HUES48 (cell line): ENCODE measurements at regions not wholly inside any gene's neighbourhood (a gene's known extent, or its start where the extent isn't known, plus 50 kb on each side); places are given as distances from the start of the nearest gene placed in this dataset.
"Not testable (repeated sequence)": the region's sequence is repeated elsewhere in the genome, so short reads cannot be mapped to it uniquely, and the experiment has no call there.

Source experiments
- H3K27ac ChIP-seq: one replicate; pipeline ENCODE4 v1.7.0; 2013; ENCODE audit warnings: low read depth, low read length, inconsistent platforms
- H3K27me3 ChIP-seq: 2 replicates; pipeline ENCODE4 v1.6.1; 2013; ENCODE audit warnings: mild to moderate bottlenecking, low read length; ENCODE audit not compliant: control insufficient read depth, insufficient read depth
- H3K36me3 ChIP-seq: 2 replicates; pipeline ENCODE4 v1.6.1; 2013; ENCODE audit warnings: low read length; ENCODE audit not compliant: control insufficient read depth, insufficient read depth
- H3K4me1 ChIP-seq: 2 replicates; pipeline ENCODE4 v1.6.1; 2013; ENCODE audit warnings: mild to moderate bottlenecking, low read length; ENCODE audit not compliant: control insufficient read depth, insufficient read depth
- H3K4me3 ChIP-seq: 2 replicates; pipeline ENCODE4 v1.5.1; 2013; ENCODE audit warnings: mild to moderate bottlenecking, low read depth, low read length
- H3K9ac ChIP-seq: 2 replicates; pipeline ENCODE4 v1.6.1; 2013; ENCODE audit warnings: mild to moderate bottlenecking, low read depth, low read length, moderate library complexity
- H3K9me3 ChIP-seq: 2 replicates; pipeline ENCODE4 v1.6.1; 2013; ENCODE audit warnings: low read length; ENCODE audit not compliant: control insufficient read depth, insufficient read depth

DNA sequence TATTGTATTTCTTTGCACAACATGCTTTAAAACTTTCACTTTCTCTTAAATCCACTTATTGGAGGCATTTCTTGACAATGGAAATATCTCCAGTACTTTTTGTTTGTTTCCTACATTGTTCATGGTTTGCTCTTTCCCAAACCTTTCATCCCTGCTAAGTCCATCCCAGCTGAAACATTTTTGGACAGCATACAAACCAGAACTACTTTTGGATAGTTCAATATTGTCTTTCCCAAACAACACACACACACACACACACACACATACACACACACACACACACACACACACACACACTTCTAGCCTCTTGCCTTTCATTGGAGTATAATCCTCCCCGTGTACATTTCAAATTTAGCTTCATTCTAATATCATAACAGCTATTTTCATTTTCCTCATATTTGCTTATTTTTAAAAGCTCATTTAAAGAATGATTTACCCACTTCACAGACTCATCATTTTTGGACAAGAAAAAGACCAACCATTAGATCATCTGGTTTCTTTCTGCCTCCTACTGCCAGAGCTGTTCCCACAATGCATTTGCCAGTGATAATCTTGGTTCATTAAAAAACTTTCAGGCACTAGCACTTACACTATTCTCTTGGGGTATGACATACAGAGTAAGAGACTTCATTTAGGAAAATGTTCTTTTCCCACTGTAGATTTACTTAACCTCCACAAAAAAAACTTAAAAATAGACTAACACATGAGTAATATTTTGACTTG, 248.1 kb downstream of the CD109 start:
- Histone ChIP-seq H3K9me3 (no peaks in the 10 kb centered on the region), H3K27ac (no peak overlapping the region), H3K36me3 (no peaks in the 10 kb centered on the region), H3K27me3 (no peaks in the 10 kb centered on the region), H3K9ac (no peak overlapping the region), H3K4me3 (no peak overlapping the region), H3K4me1 (no peaks in the 10 kb centered on the region)

DNA sequence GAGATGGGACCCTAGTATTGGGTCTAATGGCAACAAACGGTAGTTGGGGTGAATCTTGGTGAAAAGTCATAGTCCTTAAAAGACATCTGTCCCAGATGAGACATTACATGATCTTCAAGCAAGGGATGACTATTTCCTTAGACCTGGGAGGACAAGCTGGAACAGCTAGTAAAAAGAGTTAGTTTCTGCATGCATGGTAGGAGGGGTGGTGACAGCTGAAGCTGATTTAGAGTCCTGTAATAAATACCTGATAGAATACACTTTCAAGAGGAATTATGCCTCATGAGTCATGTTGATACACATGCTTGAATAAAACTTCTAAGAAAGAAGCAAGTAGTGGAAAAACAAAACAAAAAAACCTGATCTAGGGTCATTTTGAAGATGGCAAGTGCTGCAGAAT, 247.4 kb downstream of the CD109 start:
- no peaks in the 10 kb centered on the region for H3K9me3 ChIP-seq
- no peaks in the 10 kb centered on the region for H3K4me1 ChIP-seq
- no peaks in the 10 kb centered on the region for H3K27me3 ChIP-seq
- no peak overlapping the region for H3K4me3 ChIP-seq
- no peak overlapping the region for H3K27ac ChIP-seq
- H3K9ac ChIP-seq: no peak overlapping the region
- no peaks in the 10 kb centered on the region for H3K36me3 ChIP-seq

GRCh38 chr6:73942592-73943186, 246.7 kb downstream of the CD109 start:
- H3K27ac ChIP-seq: no peak overlapping the region
- H3K27me3 ChIP-seq: no peaks in the 10 kb centered on the region
- H3K9me3 ChIP-seq: no peaks in the 10 kb centered on the region
- H3K4me1 ChIP-seq: no peaks in the 10 kb centered on the region
- no peak overlapping the region for H3K9ac ChIP-seq
- H3K36me3 ChIP-seq: no peaks in the 10 kb centered on the region
- no peak overlapping the region for H3K4me3 ChIP-seq

GRCh38 chr6:73941892-73942291, 245.9 kb downstream of the CD109 start:
- no peaks in the 10 kb centered on the region for H3K27me3 ChIP-seq
- H3K9me3 ChIP-seq: no peaks in the 10 kb centered on the region
- H3K36me3 ChIP-seq: no peaks in the 10 kb centered on the region
- no peak overlapping the region for H3K9ac ChIP-seq
- H3K4me1 ChIP-seq: no peaks in the 10 kb centered on the region
- no peak overlapping the region for H3K27ac ChIP-seq
- H3K4me3 ChIP-seq: no peak overlapping the region

- H3K9ac ChIP-seq: no peak overlapping the region
- no peak overlapping the region for H3K4me3 ChIP-seq
- no peaks in the 10 kb centered on the region for H3K9me3 ChIP-seq
- no peak overlapping the region for H3K27ac ChIP-seq
- H3K36me3 ChIP-seq: no peaks in the 10 kb centered on the region
- H3K4me1 ChIP-seq: no peaks in the 10 kb centered on the region
- no peaks in the 10 kb centered on the region for H3K27me3 ChIP-seq
Observed at GRCh38 chr6:73937805-73938204, 241.8 kb downstream of the CD109 start.

DNA sequence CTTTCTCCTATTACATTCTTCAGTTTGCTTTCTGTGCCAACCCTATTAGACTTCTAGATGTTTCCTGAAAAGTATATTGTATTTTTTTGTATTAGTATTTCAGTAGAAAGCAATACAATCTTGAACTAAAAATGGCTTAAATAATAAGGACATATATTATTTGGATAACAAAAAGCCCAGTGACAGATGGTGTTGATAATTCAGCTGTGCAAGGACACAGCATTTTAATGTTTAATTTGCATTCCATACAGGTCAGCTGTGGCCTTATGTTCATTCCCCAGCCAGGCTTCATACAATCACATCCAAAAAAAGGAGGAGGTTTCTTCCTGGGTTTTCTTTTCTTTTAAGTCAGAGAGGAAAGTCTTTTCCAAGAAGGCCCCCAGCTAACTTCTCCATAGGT, 236.9 kb downstream of the CD109 start:
- no peaks in the 10 kb centered on the region for H3K27me3 ChIP-seq
- no peaks in the 10 kb centered on the region for H3K4me1 ChIP-seq
- H3K36me3 ChIP-seq: no peaks in the 10 kb centered on the region
- no peaks in the 10 kb centered on the region for H3K9me3 ChIP-seq
- no peak overlapping the region for H3K9ac ChIP-seq
- H3K4me3 ChIP-seq: no peak overlapping the region
- H3K27ac ChIP-seq: no peak overlapping the region

DNA sequence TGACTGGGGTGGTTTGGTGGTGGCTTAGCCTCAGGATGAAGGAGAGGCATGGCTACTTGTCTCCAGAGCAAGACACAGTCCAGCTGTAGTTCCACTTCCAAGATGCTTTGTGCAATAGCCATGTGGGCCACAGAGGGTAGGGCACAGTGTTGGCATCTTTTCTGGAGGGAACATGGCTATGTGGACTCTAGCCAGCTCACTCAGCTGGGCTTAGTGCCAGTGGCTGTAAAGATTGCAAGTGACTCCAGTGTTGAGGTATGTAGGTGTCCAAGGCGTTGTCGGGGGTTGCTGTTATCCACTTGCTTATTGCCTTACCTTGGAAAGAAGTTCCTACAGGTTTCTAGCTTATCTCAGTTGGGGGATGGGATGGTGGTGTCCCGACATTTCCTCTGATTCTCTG, 233.4 kb downstream of the CD109 start:
- Histone ChIP-seq H3K9me3 (no peaks in the 10 kb centered on the region), H3K4me3 (no peak overlapping the region), H3K9ac (no peak overlapping the region), H3K36me3 (no peaks in the 10 kb centered on the region), H3K4me1 (no peaks in the 10 kb centered on the region), H3K27ac (no peak overlapping the region), H3K27me3 (no peaks in the 10 kb centered on the region)

GRCh38 chr6:73927421-73927820, 231.4 kb downstream of the CD109 start:
- Histone ChIP-seq H3K9me3 (no peaks in the 10 kb centered on the region), H3K36me3 (no peaks in the 10 kb centered on the region), H3K4me3 (no peak overlapping the region), H3K27ac (no peak overlapping the region), H3K27me3 (no peaks in the 10 kb centered on the region), H3K4me1 (no peaks in the 10 kb centered on the region), H3K9ac (no peak overlapping the region)

DNA sequence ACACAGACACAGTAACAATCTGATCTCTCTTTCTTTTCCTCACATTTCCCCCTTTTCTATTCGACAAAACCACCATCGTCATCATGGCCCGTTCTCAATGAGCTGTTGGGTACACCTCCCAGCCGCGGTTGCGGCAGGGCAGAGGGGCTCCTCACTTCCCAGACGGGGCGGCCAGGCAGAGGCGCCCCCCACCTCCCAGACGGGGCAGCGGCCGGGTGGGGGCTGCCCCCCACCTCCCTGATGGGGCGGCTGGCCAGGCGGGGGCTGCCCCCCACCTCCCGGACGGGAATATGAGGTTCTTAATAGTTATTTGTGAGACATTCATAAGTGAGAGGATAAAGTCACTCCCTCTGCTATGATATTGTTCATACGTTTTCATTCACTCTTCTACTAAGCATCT, 229.7 kb downstream of the CD109 start:
- H3K4me1 ChIP-seq, H3K36me3 ChIP-seq, H3K27me3 ChIP-seq, H3K9me3 ChIP-seq, H3K9ac ChIP-seq, H3K27ac ChIP-seq, H3K4me3 ChIP-seq: not testable (repeated sequence)

- Histone ChIP-seq H3K4me1 (no peaks in the 10 kb centered on the region), H3K27ac (no peak overlapping the region), H3K4me3 (no peak overlapping the region), H3K9me3 (no peaks in the 10 kb centered on the region), H3K9ac (no peak overlapping the region), H3K27me3 (no peaks in the 10 kb centered on the region), H3K36me3 (no peaks in the 10 kb centered on the region)
Observed at GRCh38 chr6:73923905-73924485, 228.0 kb downstream of the CD109 start.

GRCh38 chr6:73903155-73903554, 207.2 kb downstream of the CD109 start:
- Histone ChIP-seq H3K4me3 (no peak overlapping the region), H3K27me3 (no peaks in the 10 kb centered on the region), H3K27ac (no peak overlapping the region), H3K9me3 (peaks cover 20% of the 10 kb centered on the region), H3K9ac (no peak overlapping the region), H3K4me1 (no peaks in the 10 kb centered on the region), H3K36me3 (no peaks in the 10 kb centered on the region)
